OCI-LY1 (cell line): ENCODE measurements at regions not wholly inside any gene's neighbourhood (a gene's known extent, or its start where the extent isn't known, plus 50 kb on each side); places are given as distances from the start of the nearest gene placed in this dataset.

ENCODE experiments used
- H2AFZ ChIP-seq: fragments of 200-600 bp; sonication (generic), shearing (Covaris generic); 2 replicates; pipeline ENCODE4 v1.6.0; 2014; ENCODE audit warnings: antibody characterized with exemption, mild to moderate bottlenecking, low read length
- H3F3A ChIP-seq: fragments of 200-600 bp; sonication (generic), shearing (Covaris generic); 2 replicates; pipeline ENCODE4 v1.6.0; 2014; ENCODE audit warnings: mild to moderate bottlenecking, antibody characterized with exemption, low read length, moderate library complexity; ENCODE audit not compliant: insufficient read depth
- H3K27ac ChIP-seq: fragments of 200-600 bp; sonication (generic); 2 replicates; pipeline ENCODE4 v1.5.1; 2014; ENCODE audit warnings: low read length, mixed run types, mild to moderate bottlenecking, low read depth; ENCODE audit not compliant: poor library complexity, severe bottlenecking
- H3K27me3 ChIP-seq: fragments of 200-600 bp; sonication (generic); 2 replicates; pipeline ENCODE4 v1.6.0; 2014; ENCODE audit warnings: antibody characterized with exemption, mild to moderate bottlenecking, low read length, moderate library complexity; ENCODE audit not compliant: insufficient read depth
- H3K36me3 ChIP-seq: fragments of 200-600 bp; sonication (generic); 2 replicates; pipeline ENCODE4 v1.6.1; 2014; ENCODE audit warnings: mild to moderate bottlenecking, antibody characterized with exemption, low read length, moderate library complexity, mixed read lengths; ENCODE audit not compliant: insufficient read depth
- H3K4me1 ChIP-seq: fragments of 200-600 bp; sonication (generic); 2 replicates; pipeline ENCODE4 v1.5.1; 2014; ENCODE audit warnings: mild to moderate bottlenecking, low read length, moderate library complexity; ENCODE audit not compliant: insufficient read depth, severe bottlenecking
- H3K4me2 ChIP-seq: fragments of 200-600 bp; sonication (generic), shearing (Covaris generic); 2 replicates; pipeline ENCODE4 v1.6.1; 2014; ENCODE audit warnings: low read length
- H3K4me3 ChIP-seq: fragments of 200-600 bp; sonication (generic); 2 replicates; pipeline ENCODE4 v1.5.1; 2014; ENCODE audit warnings: low read length, low read depth, mild to moderate bottlenecking, mixed read lengths; ENCODE audit not compliant: poor library complexity, severe bottlenecking
- H3K79me2 ChIP-seq: fragments of 200-600 bp; shearing (Covaris generic); 2 replicates; pipeline ENCODE4 v1.6.1; 2016; ENCODE audit warnings: mixed run types, low read length, mixed read lengths; ENCODE audit not compliant: insufficient read depth
- H3K9ac ChIP-seq: fragments of 200-600 bp; sonication (generic), shearing (Covaris generic); 2 replicates; pipeline ENCODE4 v1.6.1; 2014; ENCODE audit warnings: mild to moderate bottlenecking, low read length, mixed read lengths
- H3K9me2 ChIP-seq: fragments of 200-600 bp; sonication (generic), shearing (Covaris generic); 2 replicates; pipeline ENCODE4 v1.6.1; 2014; ENCODE audit warnings: low read depth, mild to moderate bottlenecking, low read length, mixed read lengths
- H3K9me3 ChIP-seq: fragments of 200-600 bp; shearing (Covaris generic); 2 replicates; pipeline ENCODE4 v1.6.1; 2014; ENCODE audit warnings: low read length, mixed read lengths
- H4K20me1 ChIP-seq: fragments of 200-600 bp; sonication (generic), shearing (Covaris generic); 2 replicates; pipeline ENCODE4 v1.6.0; 2016; ENCODE audit warnings: mild to moderate bottlenecking, low read length; ENCODE audit not compliant: insufficient read depth
- CTCF ChIP-seq: fragments of 200-600 bp; sonication (generic), shearing (Covaris generic); IDR thresholded peaks from 2 replicates; pipeline ENCODE4 v1.5.1; 2017; ENCODE audit warnings: mild to moderate bottlenecking, antibody characterized with exemption, low read length, moderate library complexity, mixed read lengths
- EZH2 ChIP-seq: fragments of 200-600 bp; sonication (generic), shearing (Covaris generic); IDR thresholded peaks from 2 replicates; pipeline ENCODE4 v1.8.0; 2017; ENCODE audit warnings: borderline replicate concordance, mixed run types, mild to moderate bottlenecking, antibody characterized with exemption, low read length, moderate library complexity, mixed read lengths

GRCh38 chr11:37786214-37786755, 1188.2 kb upstream of the RAG2 start:
- Histone ChIP-seq H3K27ac (no peak overlapping the region), H3F3A (no peaks in the 10 kb centered on the region), H3K27me3 (no peaks in the 10 kb centered on the region), H3K9me2 (no peaks in the 10 kb centered on the region), H3K4me3 (no peak overlapping the region), H3K36me3 (no peaks in the 10 kb centered on the region), H3K4me2 (no peak overlapping the region), H3K4me1 (no peaks in the 10 kb centered on the region), H3K9me3 (no peaks in the 10 kb centered on the region), H3K9ac (no peak overlapping the region), H3K79me2 (no peaks in the 10 kb centered on the region), H4K20me1 (no peaks in the 10 kb centered on the region), H2AFZ (no peak overlapping the region)
- TF ChIP-seq CTCF (no peak), EZH2 (no peak)

- no peak overlapping the region for H2AFZ ChIP-seq
- no peaks in the 10 kb centered on the region for H3K4me1 ChIP-seq
- H3F3A ChIP-seq = no peaks in the 10 kb centered on the region
- H3K27ac ChIP-seq = no peak overlapping the region
- H3K4me2 ChIP-seq = no peak overlapping the region
- H3K9me2 ChIP-seq = no peaks in the 10 kb centered on the region
- no peak for TF ChIP-seq EZH2
- no peak for TF ChIP-seq CTCF
- no peaks in the 10 kb centered on the region for H3K27me3 ChIP-seq
- H3K79me2 ChIP-seq = no peaks in the 10 kb centered on the region
- H3K9me3 ChIP-seq = no peaks in the 10 kb centered on the region
- H3K36me3 ChIP-seq = no peaks in the 10 kb centered on the region
- no peak overlapping the region for H3K9ac ChIP-seq
- no peaks in the 10 kb centered on the region for H4K20me1 ChIP-seq
- H3K4me3 ChIP-seq = no peak overlapping the region
Measured at GRCh38 chr11:37774441-37774840, 1176.4 kb upstream of the RAG2 start.

GRCh38 chr11:37770145-37770544, 1172.1 kb upstream of the RAG2 start:
- Histone ChIP-seq H3K9ac (no peak overlapping the region), H3F3A (no peaks in the 10 kb centered on the region), H3K27me3 (no peaks in the 10 kb centered on the region), H3K79me2 (no peaks in the 10 kb centered on the region), H3K9me3 (no peaks in the 10 kb centered on the region), H3K9me2 (no peaks in the 10 kb centered on the region), H3K4me1 (no peaks in the 10 kb centered on the region), H2AFZ (no peak overlapping the region), H3K4me3 (no peak overlapping the region), H3K27ac (no peak overlapping the region), H4K20me1 (no peaks in the 10 kb centered on the region), H3K36me3 (no peaks in the 10 kb centered on the region), H3K4me2 (no peak overlapping the region)
- no peak for TF ChIP-seq CTCF
- no peak for TF ChIP-seq EZH2
